CD4-positive, alpha-beta T cell (primary cell): ENCODE measurements at regions not wholly inside any gene's neighbourhood (a gene's known extent, or its start where the extent isn't known, plus 50 kb on each side); places are given as distances from the start of the nearest gene placed in this dataset.

ENCODE experiments used
- ATAC-seq: fragments of 200-7000 bp; cut with Tn5 transposase; one replicate; pipeline ENCODE4 v1.10.0; 2022; ENCODE audit warnings: mild to moderate bottlenecking; ENCODE audit not compliant: poor library complexity
- CTCF ChIA-PET: fragments of 350-600 bp; sonication (Branson Sonifier 250); formaldehyde crosslinking; loops from one replicate; lab custom pipeline; 2021; ENCODE audit warnings: antibody characterized with exemption, inconsistent platforms; lab: Charles Lee
- POLR2A ChIA-PET: fragments of 350-600 bp; sonication (Branson Sonifier 250); formaldehyde crosslinking; loops from one replicate; lab custom pipeline; 2021; ENCODE audit warnings: antibody characterized with exemption, inconsistent platforms; lab: Charles Lee
- DNase-seq, 14 experiments: peaks; one replicate each; pipeline ENCODE4 v3.0.0-alpha.2; 2013 to 2020; ENCODE audit warnings: mixed read lengths in 2 of 14
- H3K27ac ChIP-seq, 2 donors: one replicate each; pipeline versions ENCODE4 v1.5.1 to v1.7.0; 2013; ENCODE audit warnings: low read length in 2 of 2, low read depth in 1 of 2, mild to moderate bottlenecking in 1 of 2
- H3K27me3 ChIP-seq, 2 experiments: 1 replicate in 1 of 2; 2 replicates in 1 of 2; pipeline versions ENCODE4 v1.6.1 to v1.7.0; 2013; ENCODE audit warnings: low read length in 2 of 2, control low read depth in 1 of 2, mild to moderate bottlenecking in 1 of 2, moderate library complexity in 1 of 2; ENCODE audit not compliant: insufficient read depth in 2 of 2, control insufficient read depth in 1 of 2
- H3K36me3 ChIP-seq: one replicate; pipeline ENCODE4 v1.6.1; 2013; ENCODE audit warnings: low read length, control low read depth; ENCODE audit not compliant: insufficient read depth
- H3K4me1 ChIP-seq: one replicate; pipeline ENCODE4 v1.6.1; 2013; ENCODE audit warnings: low read length, control low read depth; ENCODE audit not compliant: insufficient read depth
- H3K4me3 ChIP-seq: one replicate; pipeline ENCODE4 v1.5.1; 2013; ENCODE audit warnings: mild to moderate bottlenecking, low read length, moderate library complexity
- H3K9me3 ChIP-seq, 2 experiments: 1 replicate in 1 of 2; 2 replicates in 1 of 2; pipeline versions ENCODE4 v1.6.1 to v1.7.0; 2013; ENCODE audit warnings: low read length in 2 of 2, mild to moderate bottlenecking in 2 of 2, control low read depth in 1 of 2, moderate library complexity in 1 of 2; ENCODE audit not compliant: control insufficient read depth in 1 of 2, insufficient read depth in 1 of 2
- H3K27ac Mint-ChIP-seq: one replicate; pipeline ENCODE4 v1.8.0; 2020; ENCODE audit warnings: mixed read lengths
- H3K27me3 Mint-ChIP-seq: one replicate; pipeline ENCODE4 v1.8.0; 2021; ENCODE audit warnings: mixed read lengths
- H3K36me3 Mint-ChIP-seq: one replicate; pipeline ENCODE4 v1.8.0; 2021; ENCODE audit warnings: low read depth, mixed read lengths
- H3K4me1 Mint-ChIP-seq: one replicate; pipeline ENCODE4 v1.8.0; 2021; ENCODE audit warnings: low read depth, mixed read lengths
- H3K4me3 Mint-ChIP-seq: one replicate; pipeline ENCODE4 v1.8.0; 2020; ENCODE audit warnings: mild to moderate bottlenecking, mixed read lengths
- H3K9me3 Mint-ChIP-seq: one replicate; pipeline ENCODE4 v1.8.0; 2020; ENCODE audit warnings: mixed read lengths
- CTCF ChIP-seq: fragments of 200-600 bp; IDR thresholded peaks from one replicate; pipeline ENCODE4 v1.8.0; 2022; ENCODE audit warnings: antibody characterized with exemption, mild to moderate bottlenecking
- intact Hi-C, 2 experiments: fragments of 100-400 bp; cut with DNase I in 1 of 2; cut with micrococcal nuclease in 1 of 2; formaldehyde crosslinking; loops; one replicate each; pipeline versions ENCODE4 v1.15.1 to v1.9.0; 2023 to 2025; cut with DNase I, micrococcal nuclease

- Mint-ChIP-seq H3K4me1 (no peaks in the 10 kb centered on the region), H3K9me3 (peaks cover 4% of the 10 kb centered on the region), H3K36me3 (no peaks in the 10 kb centered on the region), H3K27ac (no peak overlapping the region), H3K27me3 (peaks cover 24% of the 10 kb centered on the region), H3K4me3 (no peak overlapping the region)
- no peaks in the 10 kb centered on the region for H3K4me1 ChIP-seq
- peaks cover 4 to 10% of the 10 kb centered on the region in 2 experiments for H3K9me3 ChIP-seq
- H3K4me3 ChIP-seq, result no peak overlapping the region
- no peak overlapping the region for H3K27ac ChIP-seq
- intact Hi-C loops, result no loop called here
- H3K27me3 ChIP-seq, result peaks cover 0 to 2% of the 10 kb centered on the region in 2 experiments
- ChIA-PET CTCF (no interaction called here), POLR2A (no interaction called here)
- no peaks in the 10 kb centered on the region for H3K36me3 ChIP-seq
- no peak for TF ChIP-seq CTCF
- no peak for ATAC-seq
- no peak for DNase-seq
Observed at GRCh38 chr16:25390761-25391160, 133.1 kb upstream of the ZKSCAN2 start.

- ATAC-seq (no peak), DNase-seq (no peak)
- no peaks in the 10 kb centered on the region for H3K36me3 ChIP-seq
- H3K27ac Mint-ChIP-seq, result no peak overlapping the region
- CTCF ChIA-PET, result no interaction called here
- H3K4me3 ChIP-seq, result no peak overlapping the region
- no peaks in the 10 kb centered on the region for H3K9me3 ChIP-seq
- H3K9me3 Mint-ChIP-seq, result no peaks in the 10 kb centered on the region
- no peak for TF ChIP-seq CTCF
- no peak overlapping the region for H3K4me3 Mint-ChIP-seq
- POLR2A ChIA-PET, result no interaction called here
- no peaks in the 10 kb centered on the region for H3K4me1 Mint-ChIP-seq
- peaks cover 15% of the 10 kb centered on the region for H3K27me3 Mint-ChIP-seq
- no peak overlapping the region for H3K27ac ChIP-seq
- peaks cover 0 to 10% of the 10 kb centered on the region in 2 experiments for H3K27me3 ChIP-seq
- intact Hi-C loops, result no loop called here
- no peaks in the 10 kb centered on the region for H3K36me3 Mint-ChIP-seq
- no peaks in the 10 kb centered on the region for H3K4me1 ChIP-seq
Observed at GRCh38 chr16:25374556-25374955, 116.9 kb upstream of the ZKSCAN2 start.

GRCh38 chr16:25372716-25373115, 115.1 kb upstream of the ZKSCAN2 start:
- Mint-ChIP-seq H3K27ac (no peak overlapping the region), H3K4me3 (no peak overlapping the region), H3K27me3 (peaks cover 12% of the 10 kb centered on the region), H3K36me3 (no peaks in the 10 kb centered on the region), H3K9me3 (no peaks in the 10 kb centered on the region), H3K4me1 (no peaks in the 10 kb centered on the region)
- DNase-seq, result no peak
- TF ChIP-seq CTCF, result no peak
- ChIA-PET POLR2A (no interaction called here), CTCF (no interaction called here)
- intact Hi-C loops, result no loop called here
- no peak for ATAC-seq
- no peak overlapping the region for H3K4me3 ChIP-seq
- H3K4me1 ChIP-seq, result no peaks in the 10 kb centered on the region
- no peak overlapping the region for H3K27ac ChIP-seq
- H3K27me3 ChIP-seq, result peaks cover 0 to 10% of the 10 kb centered on the region in 2 experiments
- no peaks in the 10 kb centered on the region for H3K36me3 ChIP-seq
- no peaks in the 10 kb centered on the region for H3K9me3 ChIP-seq
